Vagina (tissue), 2 donors: ENCODE measurements at regions not wholly inside any gene's neighbourhood (a gene's known extent, or its start where the extent isn't known, plus 50 kb on each side); places are given as distances from the start of the nearest gene placed in this dataset.

ENCODE experiments used
- DNase-seq, 2 donors: peaks; one replicate each; pipeline ENCODE4 v3.0.0-alpha.2; 2017; ENCODE audit errors: extremely low spot score in 2 of 2
- H3K27ac ChIP-seq: fragments of 200-600 bp; sonication (generic); one replicate; pipeline ENCODE4 v1.5.1; 2019
- H3K27me3 ChIP-seq: fragments of 200-600 bp; sonication (generic); one replicate; pipeline ENCODE4 v1.5.1; 2019
- H3K36me3 ChIP-seq, 2 donors: fragments of 200-600 bp; sonication (generic); one replicate each; pipeline ENCODE4 v1.5.1; 2017 to 2019
- H3K4me1 ChIP-seq: fragments of 200-600 bp; sonication (generic); one replicate; pipeline ENCODE4 v1.5.1; 2019
- H3K4me3 ChIP-seq, 2 donors: fragments of 200-600 bp; sonication (generic); 1 replicate in 1 of 2; 2 replicates in 1 of 2; pipeline ENCODE4 v1.5.1; 2016 to 2019
- H3K9me3 ChIP-seq: fragments of 200-600 bp; sonication (generic); one replicate; pipeline ENCODE4 v1.5.1; 2019
- POLR2A ChIP-seq, 2 donors: fragments of 450-650 bp; IDR thresholded peaks; one replicate each; pipeline ENCODE4 v1.6.1; 2017; ENCODE audit warnings: antibody characterized with exemption in 2 of 2, mild to moderate bottlenecking in 2 of 2, moderate library complexity in 2 of 2
- POLR2AphosphoS5 ChIP-seq, 2 donors: sonication (generic); formaldehyde crosslinking; IDR thresholded peaks; one replicate each; pipeline ENCODE4 v1.9.0; 2017; ENCODE audit warnings: antibody characterized with exemption in 2 of 2, mild to moderate bottlenecking in 2 of 2, low read depth in 1 of 2; ENCODE audit not compliant: insufficient read depth in 1 of 2
- intact Hi-C: fragments of 100-400 bp; cut with DNase I; formaldehyde crosslinking; loops from one replicate; pipeline ENCODE4 v1.15.1; 2023
- TF ChIP-seq, protein P1 (sequence below), 3 experiments: fragments of 450-650 bp in 2 of 3; fragments of 200-600 bp in 1 of 3; sonication (generic) in 1 of 3; IDR thresholded peaks; one replicate each; pipeline ENCODE4 v1.5.1; 2017 to 2019; ENCODE audit warnings: antibody characterized with exemption in 3 of 3, mild to moderate bottlenecking in 2 of 3, moderate library complexity in 2 of 3

DNA sequence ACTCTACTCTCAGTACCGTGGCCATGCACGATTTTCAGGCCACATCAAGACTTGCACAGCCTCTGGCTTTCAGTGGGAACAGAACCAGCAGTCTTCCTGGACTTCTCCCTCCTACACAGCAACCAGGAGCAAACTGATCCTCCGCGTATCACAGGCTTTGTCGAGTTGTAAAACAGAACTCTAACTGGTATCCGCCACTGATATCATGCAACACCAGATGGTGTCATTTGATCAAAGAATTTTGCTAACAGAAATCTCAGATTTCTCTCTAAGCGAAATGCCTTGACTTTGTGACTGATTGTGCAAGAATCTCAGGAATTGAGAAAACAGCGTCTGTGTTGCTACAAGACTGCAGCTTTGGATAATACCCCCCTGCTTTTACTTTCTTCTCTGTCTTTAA, 85.7 kb downstream of the COPS8 start:
- peak overlapping the region; percentile 78 for H3K27ac ChIP-seq
- H3K4me3 ChIP-seq = no peak overlapping the region
- no peaks in the 10 kb centered on the region for H3K36me3 ChIP-seq
- no peaks in the 10 kb centered on the region for H3K9me3 ChIP-seq
- peak in 1 of 2 donors; percentile 94 for DNase-seq
- intact Hi-C loops = no loop called here
- TF ChIP-seq POLR2A (IDR thresholded peaks at IDR 0.05) (no peak), POLR2AphosphoS5 (IDR thresholded peaks at IDR 0.05; ENCODE audit: insufficient read depth in 1 of 2, low read depth in 1 of 2) (peak; percentile 32 to 68)
- TF ChIP-seq, protein P1, sequence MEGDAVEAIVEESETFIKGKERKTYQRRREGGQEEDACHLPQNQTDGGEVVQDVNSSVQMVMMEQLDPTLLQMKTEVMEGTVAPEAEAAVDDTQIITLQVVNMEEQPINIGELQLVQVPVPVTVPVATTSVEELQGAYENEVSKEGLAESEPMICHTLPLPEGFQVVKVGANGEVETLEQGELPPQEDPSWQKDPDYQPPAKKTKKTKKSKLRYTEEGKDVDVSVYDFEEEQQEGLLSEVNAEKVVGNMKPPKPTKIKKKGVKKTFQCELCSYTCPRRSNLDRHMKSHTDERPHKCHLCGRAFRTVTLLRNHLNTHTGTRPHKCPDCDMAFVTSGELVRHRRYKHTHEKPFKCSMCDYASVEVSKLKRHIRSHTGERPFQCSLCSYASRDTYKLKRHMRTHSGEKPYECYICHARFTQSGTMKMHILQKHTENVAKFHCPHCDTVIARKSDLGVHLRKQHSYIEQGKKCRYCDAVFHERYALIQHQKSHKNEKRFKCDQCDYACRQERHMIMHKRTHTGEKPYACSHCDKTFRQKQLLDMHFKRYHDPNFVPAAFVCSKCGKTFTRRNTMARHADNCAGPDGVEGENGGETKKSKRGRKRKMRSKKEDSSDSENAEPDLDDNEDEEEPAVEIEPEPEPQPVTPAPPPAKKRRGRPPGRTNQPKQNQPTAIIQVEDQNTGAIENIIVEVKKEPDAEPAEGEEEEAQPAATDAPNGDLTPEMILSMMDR (IDR thresholded peaks at IDR 0.05) = peak in 2 of 3 experiments; percentile 10 to 23
- H3K27me3 ChIP-seq = no peaks in the 10 kb centered on the region
- no peaks in the 10 kb centered on the region for H3K4me1 ChIP-seq

DNA sequence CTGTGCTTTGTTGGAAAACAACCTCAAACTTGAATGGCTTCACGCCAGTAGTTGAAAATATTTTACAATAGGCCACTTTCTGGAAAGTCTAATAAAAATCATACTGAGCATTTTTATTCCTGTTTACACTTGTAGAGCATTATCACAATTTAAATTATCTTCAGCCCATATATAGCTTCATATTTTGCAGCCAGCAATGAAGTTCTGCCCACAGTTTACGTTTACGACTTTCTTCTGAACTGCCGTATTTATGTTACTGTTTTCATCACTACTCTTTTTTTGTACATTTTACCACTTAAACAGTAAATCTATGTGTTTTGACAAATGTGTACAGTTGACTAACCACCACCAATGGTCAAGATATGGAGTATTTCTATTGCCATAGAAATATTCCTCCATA, 86.2 kb downstream of the COPS8 start:
- H3K27me3 ChIP-seq = no peaks in the 10 kb centered on the region
- no peaks in the 10 kb centered on the region for H3K4me1 ChIP-seq
- H3K27ac ChIP-seq = peak overlapping the region; percentile 78
- H3K36me3 ChIP-seq = no peaks in the 10 kb centered on the region
- H3K9me3 ChIP-seq = no peaks in the 10 kb centered on the region
- intact Hi-C loops = no loop called here
- no peak for TF ChIP-seq POLR2A (IDR thresholded peaks at IDR 0.05)
- TF ChIP-seq, protein P1 (IDR thresholded peaks at IDR 0.05) = no peak
- TF ChIP-seq POLR2AphosphoS5 (IDR thresholded peaks at IDR 0.05; ENCODE audit: insufficient read depth in 1 of 2, low read depth in 1 of 2) = no peak
- no peak for DNase-seq
- H3K4me3 ChIP-seq = no peak overlapping the region

DNA sequence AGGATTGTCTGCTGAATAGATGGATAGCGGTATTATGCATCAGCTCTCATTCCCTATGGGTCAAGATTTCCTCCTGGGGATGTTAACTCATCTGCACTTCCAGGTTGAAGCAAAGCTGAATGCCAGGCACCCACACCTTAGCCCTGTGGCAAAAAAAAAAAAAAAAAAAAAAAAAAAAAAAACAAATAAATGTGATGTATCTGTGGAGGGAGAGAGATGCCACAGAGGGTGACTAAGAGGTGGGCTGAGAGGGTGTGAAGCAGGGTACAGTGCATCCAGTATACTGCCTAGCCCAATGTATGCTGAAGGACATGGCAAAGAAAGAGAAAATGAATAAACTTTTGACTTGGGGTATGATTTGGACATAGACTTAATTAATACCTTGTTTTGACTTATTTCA, 91.4 kb downstream of the COPS8 start:
- no peak for DNase-seq
- intact Hi-C loops = no loop called here
- TF ChIP-seq POLR2A (IDR thresholded peaks at IDR 0.05) = no peak
- TF ChIP-seq, protein P1 (IDR thresholded peaks at IDR 0.05) = no peak
- no peak for TF ChIP-seq POLR2AphosphoS5 (IDR thresholded peaks at IDR 0.05; ENCODE audit: insufficient read depth in 1 of 2, low read depth in 1 of 2)

DNA sequence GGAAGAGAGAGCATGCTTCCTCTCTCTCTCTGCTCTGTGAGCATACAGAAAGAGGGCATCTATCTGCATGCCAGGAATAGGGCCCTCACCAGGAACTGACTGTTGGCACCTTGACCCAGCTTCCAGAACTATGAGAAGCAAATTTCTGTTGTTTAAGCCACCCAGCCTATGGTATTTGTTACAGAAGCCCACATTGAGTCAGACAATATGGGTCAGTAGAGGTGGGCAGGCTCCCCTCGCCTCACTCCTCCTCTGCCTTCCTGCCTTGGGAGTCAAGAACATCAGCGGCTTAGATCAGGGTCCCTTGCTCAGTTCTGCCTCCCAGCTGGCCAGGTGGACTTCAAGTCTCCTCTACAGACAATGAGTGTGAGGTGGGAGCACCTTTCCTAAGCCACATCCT, 92.3 kb downstream of the COPS8 start:
- no peak overlapping the region for H3K27ac ChIP-seq
- no peaks in the 10 kb centered on the region for H3K9me3 ChIP-seq
- no peaks in the 10 kb centered on the region for H3K27me3 ChIP-seq
- DNase-seq = peak in 1 of 2 donors; percentile 79
- intact Hi-C loops = no loop called here
- H3K36me3 ChIP-seq = no peaks in the 10 kb centered on the region
- H3K4me3 ChIP-seq = no peak overlapping the region
- peaks cover 4% of the 10 kb centered on the region for H3K4me1 ChIP-seq
- TF ChIP-seq, protein P1 (IDR thresholded peaks at IDR 0.05) = no peak
- TF ChIP-seq POLR2A (IDR thresholded peaks at IDR 0.05) (no peak), POLR2AphosphoS5 (IDR thresholded peaks at IDR 0.05; ENCODE audit: insufficient read depth in 1 of 2, low read depth in 1 of 2) (no peak)

More for the DNA sequence above, 91.4 kb downstream of the COPS8 start:
- Histone ChIP-seq H3K27ac (no peak overlapping the region), H3K4me1 (peaks cover 4% of the 10 kb centered on the region), H3K36me3 (no peaks in the 10 kb centered on the region), H3K9me3 (no peaks in the 10 kb centered on the region), H3K4me3 (no peak overlapping the region), H3K27me3 (no peaks in the 10 kb centered on the region)

DNA sequence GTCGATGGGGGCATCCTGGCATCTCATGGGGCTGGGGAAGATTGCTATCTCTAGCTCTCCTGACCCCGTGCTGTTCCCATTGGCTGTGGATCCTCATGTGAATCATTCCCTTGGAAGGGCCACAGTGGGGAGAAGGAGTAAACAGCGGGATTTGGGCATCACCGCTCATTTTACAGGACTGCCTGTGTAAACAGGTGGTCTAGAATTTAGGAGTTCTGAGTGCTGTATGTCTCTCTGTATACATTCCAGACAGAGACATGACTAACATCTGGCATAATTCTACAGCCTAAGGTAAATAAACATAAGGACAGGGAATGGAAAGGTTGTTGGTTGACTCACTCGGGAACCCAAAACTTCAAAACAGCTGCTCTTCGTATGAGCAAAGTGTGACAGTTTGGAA, 92.7 kb downstream of the COPS8 start:
- peaks cover 4% of the 10 kb centered on the region for H3K4me1 ChIP-seq
- no peak overlapping the region for H3K27ac ChIP-seq
- TF ChIP-seq POLR2A (IDR thresholded peaks at IDR 0.05) = no peak
- TF ChIP-seq POLR2AphosphoS5 (IDR thresholded peaks at IDR 0.05; ENCODE audit: insufficient read depth in 1 of 2, low read depth in 1 of 2) = no peak
- TF ChIP-seq, protein P1 (IDR thresholded peaks at IDR 0.05) = no peak
- no peaks in the 10 kb centered on the region for H3K9me3 ChIP-seq
- no peak for DNase-seq
- intact Hi-C loops = no loop called here
- no peaks in the 10 kb centered on the region for H3K27me3 ChIP-seq
- no peak overlapping the region for H3K4me3 ChIP-seq
- no peaks in the 10 kb centered on the region for H3K36me3 ChIP-seq
